ENCODE measurements at regions not wholly inside any gene's neighbourhood (a gene's known extent, or its start where the extent isn't known, plus 50 kb on each side); places are given as distances from the start of the nearest gene placed in this dataset.

- H3K27ac ChIP-seq = no peak overlapping the region
- TF ChIP-seq, protein P1, sequence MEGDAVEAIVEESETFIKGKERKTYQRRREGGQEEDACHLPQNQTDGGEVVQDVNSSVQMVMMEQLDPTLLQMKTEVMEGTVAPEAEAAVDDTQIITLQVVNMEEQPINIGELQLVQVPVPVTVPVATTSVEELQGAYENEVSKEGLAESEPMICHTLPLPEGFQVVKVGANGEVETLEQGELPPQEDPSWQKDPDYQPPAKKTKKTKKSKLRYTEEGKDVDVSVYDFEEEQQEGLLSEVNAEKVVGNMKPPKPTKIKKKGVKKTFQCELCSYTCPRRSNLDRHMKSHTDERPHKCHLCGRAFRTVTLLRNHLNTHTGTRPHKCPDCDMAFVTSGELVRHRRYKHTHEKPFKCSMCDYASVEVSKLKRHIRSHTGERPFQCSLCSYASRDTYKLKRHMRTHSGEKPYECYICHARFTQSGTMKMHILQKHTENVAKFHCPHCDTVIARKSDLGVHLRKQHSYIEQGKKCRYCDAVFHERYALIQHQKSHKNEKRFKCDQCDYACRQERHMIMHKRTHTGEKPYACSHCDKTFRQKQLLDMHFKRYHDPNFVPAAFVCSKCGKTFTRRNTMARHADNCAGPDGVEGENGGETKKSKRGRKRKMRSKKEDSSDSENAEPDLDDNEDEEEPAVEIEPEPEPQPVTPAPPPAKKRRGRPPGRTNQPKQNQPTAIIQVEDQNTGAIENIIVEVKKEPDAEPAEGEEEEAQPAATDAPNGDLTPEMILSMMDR (IDR thresholded peaks at IDR 0.05) = no peak
- H3K36me3 ChIP-seq = no peaks in the 10 kb centered on the region
- no peak overlapping the region for H3K4me3 ChIP-seq
- no peaks in the 10 kb centered on the region for H3K27me3 ChIP-seq (replicated peaks; ENCODE audit: insufficient read depth)
- no peaks in the 10 kb centered on the region for H3K4me1 ChIP-seq (ENCODE audit: control insufficient read depth in 1 of 2, low read depth in 2 of 2)
- H3K9me3 ChIP-seq = no peaks in the 10 kb centered on the region
- ATAC-seq (ENCODE audit: insufficient number of reproducible peaks, low FRiP score, low read depth) (no peak), DNase-seq (ENCODE audit: low spot score) (no peak)
These were observed 239.6 kb upstream of the B3GALT2 start for GRCh38 chr1:193426061-193426460.

GRCh38 chr1:193421487-193421886, 235.1 kb upstream of the B3GALT2 start:
- Histone ChIP-seq H3K27me3 (replicated peaks; ENCODE audit: insufficient read depth) (no peaks in the 10 kb centered on the region), H3K9me3 (no peaks in the 10 kb centered on the region), H3K4me3 (no peak overlapping the region), H3K27ac (no peak overlapping the region), H3K4me1 (ENCODE audit: control insufficient read depth in 1 of 2, low read depth in 2 of 2) (peaks cover 0 to 8% of the 10 kb centered on the region in 2 donors), H3K36me3 (no peaks in the 10 kb centered on the region)
- no peak for DNase-seq (ENCODE audit: low spot score)
- no peak for ATAC-seq (ENCODE audit: insufficient number of reproducible peaks, low FRiP score, low read depth)
- TF ChIP-seq, protein P1 (IDR thresholded peaks at IDR 0.05) = no peak

- Histone ChIP-seq H3K4me1 (ENCODE audit: control insufficient read depth in 1 of 2, low read depth in 2 of 2) (peaks cover 0 to 8% of the 10 kb centered on the region in 2 donors), H3K9me3 (no peaks in the 10 kb centered on the region), H3K36me3 (no peaks in the 10 kb centered on the region), H3K4me3 (no peak overlapping the region), H3K27me3 (replicated peaks; ENCODE audit: insufficient read depth) (no peaks in the 10 kb centered on the region), H3K27ac (no peak overlapping the region)
- TF ChIP-seq, protein P1 (IDR thresholded peaks at IDR 0.05) = no peak
- no peak for ATAC-seq (ENCODE audit: insufficient number of reproducible peaks, low FRiP score, low read depth)
- no peak for DNase-seq (ENCODE audit: low spot score)
These were observed 232.9 kb upstream of the B3GALT2 start for GRCh38 chr1:193419295-193419694.

GRCh38 chr1:193418745-193419058, 232.3 kb upstream of the B3GALT2 start:
- TF ChIP-seq, protein P1 (IDR thresholded peaks at IDR 0.05) = no peak
- no peak for ATAC-seq (ENCODE audit: insufficient number of reproducible peaks, low FRiP score, low read depth)
- DNase-seq (ENCODE audit: low spot score) = no peak
- no peak overlapping the region for H3K27ac ChIP-seq
- peaks cover 0 to 8% of the 10 kb centered on the region in 2 donors for H3K4me1 ChIP-seq (ENCODE audit: control insufficient read depth in 1 of 2, low read depth in 2 of 2)
- H3K36me3 ChIP-seq = no peaks in the 10 kb centered on the region
- H3K27me3 ChIP-seq (replicated peaks; ENCODE audit: insufficient read depth) = no peaks in the 10 kb centered on the region
- H3K4me3 ChIP-seq = peak overlapping the region; percentile 65
- no peaks in the 10 kb centered on the region for H3K9me3 ChIP-seq

- ATAC-seq (ENCODE audit: insufficient number of reproducible peaks, low FRiP score, low read depth) (no peak), DNase-seq (ENCODE audit: low spot score) (no peak)
- Histone ChIP-seq H3K4me1 (ENCODE audit: control insufficient read depth in 1 of 2, low read depth in 2 of 2) (peaks cover 0 to 8% of the 10 kb centered on the region in 2 donors), H3K27ac (no peak overlapping the region), H3K27me3 (replicated peaks; ENCODE audit: insufficient read depth) (no peaks in the 10 kb centered on the region), H3K9me3 (no peaks in the 10 kb centered on the region), H3K4me3 (peak overlapping the region; percentile 65), H3K36me3 (no peaks in the 10 kb centered on the region)
- TF ChIP-seq, protein P1 (IDR thresholded peaks at IDR 0.05) = no peak
These were observed 231.7 kb upstream of the B3GALT2 start for GRCh38 chr1:193417945-193418744.
